ENCODE measurements at regions not wholly inside any gene's neighbourhood (a gene's known extent, or its start where the extent isn't known, plus 50 kb on each side); places are given as distances from the start of the nearest gene placed in this dataset.

GRCh38 chr6:27547157-27548075 lies 74.5 kb upstream of the ZNF184 start (continued):
- TF ChIP-seq, protein P1, sequence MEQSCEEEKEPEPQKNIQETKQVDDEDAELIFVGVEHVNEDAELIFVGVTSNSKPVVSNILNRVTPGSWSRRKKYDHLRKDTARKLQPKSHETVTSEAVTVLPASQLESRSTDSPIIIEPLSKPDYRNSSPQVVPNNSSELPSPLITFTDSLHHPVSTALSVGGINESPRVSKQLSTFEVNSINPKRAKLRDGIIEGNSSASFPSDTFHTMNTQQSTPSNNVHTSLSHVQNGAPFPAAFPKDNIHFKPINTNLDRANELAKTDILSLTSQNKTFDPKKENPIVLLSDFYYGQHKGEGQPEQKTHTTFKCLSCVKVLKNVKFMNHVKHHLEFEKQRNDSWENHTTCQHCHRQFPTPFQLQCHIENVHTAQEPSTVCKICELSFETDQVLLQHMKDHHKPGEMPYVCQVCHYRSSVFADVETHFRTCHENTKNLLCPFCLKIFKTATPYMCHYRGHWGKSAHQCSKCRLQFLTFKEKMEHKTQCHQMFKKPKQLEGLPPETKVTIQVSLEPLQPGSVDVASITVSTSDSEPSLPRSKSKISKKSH (CRISPR knock-in tag; IDR thresholded peaks at IDR 0.05; ENCODE audit: borderline replicate concordance): no peak
- TF ChIP-seq ZNF792 (CRISPR knock-in tag; IDR thresholded peaks at IDR 0.05) (0 out of 2 replicates have a peak, but pooled peaks have one; percentile 38), ZNF563 (CRISPR knock-in tag; IDR thresholded peaks at IDR 0.05) (no peak), SATB2 (CRISPR knock-in tag; IDR thresholded peaks at IDR 0.05) (no peak), CREM (IDR thresholded peaks at IDR 0.05) (no peak), CREM (CRISPR knock-in tag; IDR thresholded peaks at IDR 0.05) (no peak), ZNF709 (CRISPR knock-in tag; IDR thresholded peaks at IDR 0.05) (no peak), CENPT (CRISPR knock-in tag; IDR thresholded peaks at IDR 0.05; ENCODE audit: low read depth) (no peak), MXD4 (CRISPR knock-in tag; IDR thresholded peaks at IDR 0.05) (no peak), GLI4 (CRISPR knock-in tag; IDR thresholded peaks at IDR 0.05; ENCODE audit: borderline replicate concordance) (no peak), CBX2 (IDR thresholded peaks at IDR 0.05; ENCODE audit: low read depth, low read length) (no peak), CBX2 (CRISPR knock-in tag; IDR thresholded peaks at IDR 0.05; ENCODE audit: low read depth) (no peak), ATF7-NPFF (CRISPR knock-in tag; IDR thresholded peaks at IDR 0.05; ENCODE audit: low read depth) (0 out of 2 replicates have a peak, but pooled peaks have one; percentile 36), HES4 (CRISPR knock-in tag; IDR thresholded peaks at IDR 0.05; ENCODE audit: borderline replicate concordance) (no peak), XBP1 (CRISPR knock-in tag; IDR thresholded peaks at IDR 0.05) (0 out of 2 replicates have a peak, but pooled peaks have one; percentile 20), DPF2 (CRISPR knock-in tag; IDR thresholded peaks at IDR 0.05; ENCODE audit: borderline replicate concordance, low read depth) (no peak), ZNF207 (IDR thresholded peaks at IDR 0.05; ENCODE audit: borderline replicate concordance) (no peak), DRAP1 (CRISPR knock-in tag; IDR thresholded peaks at IDR 0.05) (peak; percentile 71), SIX1 (CRISPR knock-in tag; IDR thresholded peaks at IDR 0.05; ENCODE audit: borderline replicate concordance) (no peak), FOSL2 (CRISPR knock-in tag; IDR thresholded peaks at IDR 0.05) (no peak), SOX6 (IDR thresholded peaks at IDR 0.05) (no peak), SOX6 (CRISPR knock-in tag; IDR thresholded peaks at IDR 0.05) (no peak)
- TF ChIP-seq, protein P2, sequence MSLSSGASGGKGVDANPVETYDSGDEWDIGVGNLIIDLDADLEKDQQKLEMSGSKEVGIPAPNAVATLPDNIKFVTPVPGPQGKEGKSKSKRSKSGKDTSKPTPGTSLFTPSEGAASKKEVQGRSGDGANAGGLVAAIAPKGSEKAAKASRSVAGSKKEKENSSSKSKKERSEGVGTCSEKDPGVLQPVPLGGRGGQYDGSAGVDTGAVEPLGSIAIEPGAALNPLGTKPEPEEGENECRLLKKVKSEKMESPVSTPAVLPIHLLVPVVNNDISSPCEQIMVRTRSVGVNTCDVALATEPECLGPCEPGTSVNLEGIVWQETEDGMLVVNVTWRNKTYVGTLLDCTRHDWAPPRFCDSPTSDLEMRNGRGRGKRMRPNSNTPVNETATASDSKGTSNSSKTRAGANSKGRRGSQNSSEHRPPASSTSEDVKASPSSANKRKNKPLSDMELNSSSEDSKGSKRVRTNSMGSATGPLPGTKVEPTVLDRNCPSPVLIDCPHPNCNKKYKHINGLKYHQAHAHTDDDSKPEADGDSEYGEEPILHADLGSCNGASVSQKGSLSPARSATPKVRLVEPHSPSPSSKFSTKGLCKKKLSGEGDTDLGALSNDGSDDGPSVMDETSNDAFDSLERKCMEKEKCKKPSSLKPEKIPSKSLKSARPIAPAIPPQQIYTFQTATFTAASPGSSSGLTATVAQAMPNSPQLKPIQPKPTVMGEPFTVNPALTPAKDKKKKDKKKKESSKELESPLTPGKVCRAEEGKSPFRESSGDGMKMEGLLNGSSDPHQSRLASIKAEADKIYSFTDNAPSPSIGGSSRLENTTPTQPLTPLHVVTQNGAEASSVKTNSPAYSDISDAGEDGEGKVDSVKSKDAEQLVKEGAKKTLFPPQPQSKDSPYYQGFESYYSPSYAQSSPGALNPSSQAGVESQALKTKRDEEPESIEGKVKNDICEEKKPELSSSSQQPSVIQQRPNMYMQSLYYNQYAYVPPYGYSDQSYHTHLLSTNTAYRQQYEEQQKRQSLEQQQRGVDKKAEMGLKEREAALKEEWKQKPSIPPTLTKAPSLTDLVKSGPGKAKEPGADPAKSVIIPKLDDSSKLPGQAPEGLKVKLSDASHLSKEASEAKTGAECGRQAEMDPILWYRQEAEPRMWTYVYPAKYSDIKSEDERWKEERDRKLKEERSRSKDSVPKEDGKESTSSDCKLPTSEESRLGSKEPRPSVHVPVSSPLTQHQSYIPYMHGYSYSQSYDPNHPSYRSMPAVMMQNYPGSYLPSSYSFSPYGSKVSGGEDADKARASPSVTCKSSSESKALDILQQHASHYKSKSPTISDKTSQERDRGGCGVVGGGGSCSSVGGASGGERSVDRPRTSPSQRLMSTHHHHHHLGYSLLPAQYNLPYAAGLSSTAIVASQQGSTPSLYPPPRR (CRISPR knock-in tag; IDR thresholded peaks at IDR 0.05; ENCODE audit: borderline replicate concordance): no peak

All from HepG2 (cell line).